ENCODE measurements at regions not wholly inside any gene's neighbourhood (a gene's known extent, or its start where the extent isn't known, plus 50 kb on each side); places are given as distances from the start of the nearest gene placed in this dataset.

DNA sequence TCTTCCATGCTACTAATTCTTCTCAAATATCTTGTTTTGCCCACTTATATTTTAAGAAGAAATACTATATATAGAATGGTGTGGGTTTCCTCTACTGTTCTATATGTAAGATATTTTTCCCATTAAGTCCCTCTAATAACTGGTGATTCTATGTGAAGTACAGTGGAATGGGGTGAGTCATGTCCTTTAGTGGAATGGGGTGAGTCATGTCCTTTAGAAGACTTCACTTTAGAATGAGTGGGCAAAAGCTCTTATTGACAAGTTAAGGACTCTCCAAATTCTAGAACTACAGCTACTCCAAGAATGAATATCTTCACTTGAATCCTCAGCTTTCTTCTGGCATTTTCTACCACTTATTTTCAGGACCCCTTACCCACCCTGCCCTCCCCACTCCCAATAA lies 349.9 kb downstream of the ETNK1 start:
- TF ChIP-seq CTCF (IDR thresholded peaks at IDR 0.05): no peak
- no peak for TF ChIP-seq POLR2AphosphoS5 (IDR thresholded peaks at IDR 0.05)
